PC-3 (cell line): ENCODE measurements at regions not wholly inside any gene's neighbourhood (a gene's known extent, or its start where the extent isn't known, plus 50 kb on each side); places are given as distances from the start of the nearest gene placed in this dataset.

Experiments
- ATAC-seq: fragments of 200-7000 bp; cut with Tn5 transposase; 2 replicates; pipeline ENCODE4 v1.9.1; 2020; ENCODE audit warnings: mild to moderate bottlenecking, moderate library complexity
- BruUV-seq: library from RNA; stranded (reverse); fragments of 400-500 nt; replicated peaks from 2 replicates; lab custom pipeline; 2021; lab: Mats Ljungman, UMichigan
- CTCF ChIA-PET: fragments of 300-600 bp; sonication (Branson Sonifier 250); formaldehyde crosslinking; loops from one replicate; lab custom pipeline; 2022; ENCODE audit warnings: antibody characterized with exemption; lab: Charles Lee
- POLR2A ChIA-PET: fragments of 300-600 bp; sonication (Branson Sonifier 250); formaldehyde crosslinking; loops from one replicate; lab custom pipeline; 2022; ENCODE audit warnings: antibody characterized with exemption; ENCODE audit not compliant: unreplicated experiment; lab: Charles Lee
- DNase-seq: peaks from one replicate; pipeline ENCODE4 v3.0.0-alpha.2; 2015
- H2AFZ ChIP-seq: fragments of 300-600 bp; sonication (generic); 2 replicates; pipeline ENCODE4 v1.6.0; 2016; ENCODE audit warnings: antibody characterized with exemption, low read length
- H3F3A ChIP-seq: fragments of 300-600 bp; sonication (generic); one replicate; pipeline ENCODE4 v1.6.0; 2017; ENCODE audit warnings: antibody characterized with exemption, low read length, control low read depth, mild to moderate bottlenecking; ENCODE audit not compliant: unreplicated experiment
- H3K27ac ChIP-seq: fragments of 300-600 bp; sonication (generic); 2 replicates; pipeline ENCODE4 v1.5.1; 2016; ENCODE audit warnings: mild to moderate bottlenecking, low read length
- H3K27me3 ChIP-seq: fragments of 300-600 bp; sonication (generic); 2 replicates; pipeline ENCODE4 v1.6.1; 2016; ENCODE audit warnings: low read length, mixed read lengths
- H3K36me3 ChIP-seq: fragments of 300-600 bp; sonication (generic); 2 replicates; pipeline ENCODE4 v1.6.1; 2016; ENCODE audit warnings: low read depth, mixed run types, low read length, mixed read lengths
- H3K4me1 ChIP-seq: fragments of 300-600 bp; sonication (generic); 2 replicates; pipeline ENCODE4 v1.5.1; 2016; ENCODE audit warnings: low read length; ENCODE audit not compliant: insufficient read depth
- H3K4me2 ChIP-seq: fragments of 300-600 bp; sonication (generic); 2 replicates; pipeline ENCODE4 v1.6.0; 2016; ENCODE audit warnings: low read length
- H3K4me3 ChIP-seq: fragments of 300-600 bp; sonication (generic); 2 replicates; pipeline ENCODE4 v1.5.1; 2016; ENCODE audit warnings: mild to moderate bottlenecking, low read length, mixed read lengths
- H3K79me2 ChIP-seq: fragments of 300-600 bp; sonication (generic); 2 replicates; pipeline ENCODE4 v1.6.1; 2017; ENCODE audit warnings: low read length, mixed read lengths
- H3K9ac ChIP-seq: fragments of 300-600 bp; sonication (generic); 2 replicates; pipeline ENCODE4 v1.6.0; 2016; ENCODE audit warnings: mild to moderate bottlenecking, low read length
- H3K9me2 ChIP-seq: fragments of 300-600 bp; sonication (generic); replicated peaks from 2 replicates; pipeline ENCODE4 v1.6.1; 2016; ENCODE audit warnings: mixed run types, low read length, mixed read lengths
- H3K9me3 ChIP-seq: fragments of 300-600 bp; sonication (generic); 2 replicates; pipeline ENCODE4 v1.6.1; 2016; ENCODE audit warnings: low read length, mixed read lengths
- H4K20me1 ChIP-seq: fragments of 300-600 bp; sonication (generic); 2 replicates; pipeline ENCODE4 v1.6.1; 2016; ENCODE audit warnings: low read length, mixed read lengths
- EZH2 ChIP-seq: fragments of 300-600 bp; sonication (generic); IDR thresholded peaks from one replicate; pipeline ENCODE4 v1.6.1; 2017; ENCODE audit warnings: antibody characterized with exemption, mild to moderate bottlenecking, low read length; ENCODE audit not compliant: unreplicated experiment
- EZH2phosphoT487 ChIP-seq: fragments of 300-600 bp; sonication (generic); IDR thresholded peaks from 2 replicates; pipeline ENCODE4 v1.6.1; 2018; ENCODE audit warnings: mild to moderate bottlenecking, antibody characterized with exemption, low read length, borderline replicate concordance
- intact Hi-C: fragments of 100-400 bp; cut with micrococcal nuclease; formaldehyde crosslinking; loops from 2 replicates; pipeline ENCODE4 v1.9.0; 2023
- TF ChIP-seq, protein P1 (sequence below): fragments of 300-600 bp; sonication (generic); conservative IDR thresholded peaks from 2 replicates; pipeline ENCODE4 v1.5.1; 2017; ENCODE audit warnings: antibody characterized with exemption, low read depth, mild to moderate bottlenecking, low read length

DNA sequence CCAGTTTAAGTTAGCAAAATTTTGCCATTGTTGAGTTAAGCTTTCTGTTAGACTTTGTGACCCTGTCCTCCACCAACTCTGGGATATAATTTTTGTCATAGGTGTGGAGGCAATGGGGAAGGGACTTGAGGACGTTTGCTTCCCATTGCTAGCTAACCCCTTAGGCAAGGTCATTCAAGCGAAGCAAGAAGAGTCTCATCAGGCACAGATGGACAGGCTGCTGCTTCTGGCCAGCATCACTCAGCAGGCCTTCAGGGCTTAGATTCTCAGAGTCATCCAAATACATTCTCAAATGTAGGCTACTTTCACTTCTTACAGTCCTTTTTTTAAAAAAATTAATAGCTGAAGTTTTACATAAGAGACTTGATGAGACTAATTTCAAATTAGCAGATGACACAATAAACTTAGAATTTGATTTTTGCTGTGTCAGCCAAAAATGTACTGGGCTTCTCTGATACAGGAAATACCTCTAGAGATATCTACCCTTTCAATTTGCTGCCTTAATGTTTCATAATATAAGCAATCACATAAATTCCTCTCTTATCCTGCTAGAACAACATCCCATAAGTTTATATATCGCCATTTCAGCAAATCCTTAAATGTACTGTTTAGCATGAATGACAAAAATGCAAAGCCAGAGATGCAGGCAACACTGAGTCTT lies 875.2 kb downstream of the FLRT2 start:
- no peak overlapping the region for H2AFZ ChIP-seq
- H3K4me2 ChIP-seq: no peak overlapping the region
- ChIA-PET CTCF (no interaction called here), POLR2A (no interaction called here)
- no peak for ATAC-seq
- 0 out of 2 replicates have a peak, but pooled peaks cover 4% of the 10 kb centered on the region for H3K9me3 ChIP-seq
- intact Hi-C loops: no loop called here
- no peak overlapping the region for H3K27ac ChIP-seq
- H3K27me3 ChIP-seq: no peaks in the 10 kb centered on the region
- no peaks in the 10 kb centered on the region for H3F3A ChIP-seq
- no peak overlapping the region for H3K4me3 ChIP-seq
- TF ChIP-seq EZH2: no peak
- TF ChIP-seq EZH2phosphoT487: no peak
- TF ChIP-seq, protein P1, sequence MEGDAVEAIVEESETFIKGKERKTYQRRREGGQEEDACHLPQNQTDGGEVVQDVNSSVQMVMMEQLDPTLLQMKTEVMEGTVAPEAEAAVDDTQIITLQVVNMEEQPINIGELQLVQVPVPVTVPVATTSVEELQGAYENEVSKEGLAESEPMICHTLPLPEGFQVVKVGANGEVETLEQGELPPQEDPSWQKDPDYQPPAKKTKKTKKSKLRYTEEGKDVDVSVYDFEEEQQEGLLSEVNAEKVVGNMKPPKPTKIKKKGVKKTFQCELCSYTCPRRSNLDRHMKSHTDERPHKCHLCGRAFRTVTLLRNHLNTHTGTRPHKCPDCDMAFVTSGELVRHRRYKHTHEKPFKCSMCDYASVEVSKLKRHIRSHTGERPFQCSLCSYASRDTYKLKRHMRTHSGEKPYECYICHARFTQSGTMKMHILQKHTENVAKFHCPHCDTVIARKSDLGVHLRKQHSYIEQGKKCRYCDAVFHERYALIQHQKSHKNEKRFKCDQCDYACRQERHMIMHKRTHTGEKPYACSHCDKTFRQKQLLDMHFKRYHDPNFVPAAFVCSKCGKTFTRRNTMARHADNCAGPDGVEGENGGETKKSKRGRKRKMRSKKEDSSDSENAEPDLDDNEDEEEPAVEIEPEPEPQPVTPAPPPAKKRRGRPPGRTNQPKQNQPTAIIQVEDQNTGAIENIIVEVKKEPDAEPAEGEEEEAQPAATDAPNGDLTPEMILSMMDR: no peak
- no peaks in the 10 kb centered on the region for H3K36me3 ChIP-seq
- H4K20me1 ChIP-seq: no peaks in the 10 kb centered on the region
- DNase-seq: no peak
- H3K9me2 ChIP-seq: no peaks in the 10 kb centered on the region
- H3K9ac ChIP-seq: no peak overlapping the region
- H3K79me2 ChIP-seq: no peaks in the 10 kb centered on the region
- no TSS peak for BruUV-seq
- no peaks in the 10 kb centered on the region for H3K4me1 ChIP-seq

DNA sequence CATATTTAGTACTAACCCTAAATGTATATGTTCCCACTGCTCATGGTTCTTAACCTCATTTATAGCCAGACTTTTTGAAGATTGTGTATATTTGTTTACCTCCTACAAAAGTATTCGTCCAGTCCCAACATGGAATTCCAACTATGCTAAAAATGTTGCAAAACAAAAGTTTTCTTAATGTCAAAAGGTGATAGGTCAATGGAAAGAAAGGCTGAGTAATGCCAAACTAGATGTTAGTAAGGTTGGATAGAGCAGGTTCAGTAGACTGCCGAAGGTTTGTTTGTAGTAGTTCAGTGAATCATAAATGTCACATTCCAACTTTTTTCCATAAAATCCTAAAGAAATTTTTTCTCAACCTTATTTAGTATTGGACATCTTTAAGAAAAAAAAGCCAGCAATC lies 874.5 kb downstream of the FLRT2 start:
- H3K27me3 ChIP-seq: no peaks in the 10 kb centered on the region
- H3K27ac ChIP-seq: no peak overlapping the region
- H2AFZ ChIP-seq: no peak overlapping the region
- peak; percentile 25 for DNase-seq
- ChIA-PET CTCF (no interaction called here), POLR2A (no interaction called here)
- H4K20me1 ChIP-seq: no peaks in the 10 kb centered on the region
- H3K4me1 ChIP-seq: no peaks in the 10 kb centered on the region
- no peaks in the 10 kb centered on the region for H3K9me2 ChIP-seq
- H3K36me3 ChIP-seq: no peaks in the 10 kb centered on the region
- H3F3A ChIP-seq: no peaks in the 10 kb centered on the region
- intact Hi-C loops: no loop called here
- 0 out of 2 replicates have a peak, but pooled peaks cover 4% of the 10 kb centered on the region for H3K9me3 ChIP-seq
- no TSS peak for BruUV-seq
- no peaks in the 10 kb centered on the region for H3K79me2 ChIP-seq
- no peak overlapping the region for H3K9ac ChIP-seq
- no peak for ATAC-seq
- TF ChIP-seq EZH2 (no peak), EZH2phosphoT487 (no peak)
- TF ChIP-seq, protein P1: no peak
- H3K4me3 ChIP-seq: no peak overlapping the region
- no peak overlapping the region for H3K4me2 ChIP-seq

DNA sequence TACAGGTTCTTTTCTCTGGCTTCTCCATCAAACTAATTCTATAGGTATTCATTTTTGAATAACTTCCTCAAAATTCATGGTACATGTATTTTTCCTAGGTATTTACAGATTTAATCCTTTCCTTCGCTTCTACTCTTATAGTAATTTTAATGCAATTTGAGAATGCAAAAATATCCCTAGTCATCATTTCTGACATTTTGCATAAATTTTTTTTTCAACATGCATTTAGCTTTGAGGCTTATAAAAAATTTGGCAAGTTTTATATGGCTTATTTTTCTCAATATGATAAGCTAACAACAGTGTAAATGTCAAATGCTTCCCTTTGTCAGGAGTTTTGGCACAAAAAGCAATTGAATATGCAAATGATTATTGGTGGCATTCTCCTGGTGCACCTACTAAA lies 872.6 kb downstream of the FLRT2 start:
- ChIA-PET CTCF (no interaction called here), POLR2A (no interaction called here)
- ATAC-seq (no peak), DNase-seq (no peak)
- H2AFZ ChIP-seq: no peak overlapping the region
- no peak overlapping the region for H3K9ac ChIP-seq
- no peak for TF ChIP-seq EZH2phosphoT487
- TF ChIP-seq, protein P1: no peak
- no peak for TF ChIP-seq EZH2
- H3K4me3 ChIP-seq: no peak overlapping the region
- no peaks in the 10 kb centered on the region for H3K79me2 ChIP-seq
- H3K27me3 ChIP-seq: no peaks in the 10 kb centered on the region
- H3K9me2 ChIP-seq: no peaks in the 10 kb centered on the region
- H3K4me2 ChIP-seq: no peak overlapping the region
- H3K27ac ChIP-seq: no peak overlapping the region
- H3K9me3 ChIP-seq: 0 out of 2 replicates have a peak, but pooled peaks cover 4% of the 10 kb centered on the region
- intact Hi-C loops: no loop called here
- no peaks in the 10 kb centered on the region for H3K4me1 ChIP-seq
- H3K36me3 ChIP-seq: no peaks in the 10 kb centered on the region
- H4K20me1 ChIP-seq: no peaks in the 10 kb centered on the region
- no peaks in the 10 kb centered on the region for H3F3A ChIP-seq
- no TSS peak for BruUV-seq
